ENCODE measurements at regions not wholly inside any gene's neighbourhood (a gene's known extent, or its start where the extent isn't known, plus 50 kb on each side); places are given as distances from the start of the nearest gene placed in this dataset.

DNA sequence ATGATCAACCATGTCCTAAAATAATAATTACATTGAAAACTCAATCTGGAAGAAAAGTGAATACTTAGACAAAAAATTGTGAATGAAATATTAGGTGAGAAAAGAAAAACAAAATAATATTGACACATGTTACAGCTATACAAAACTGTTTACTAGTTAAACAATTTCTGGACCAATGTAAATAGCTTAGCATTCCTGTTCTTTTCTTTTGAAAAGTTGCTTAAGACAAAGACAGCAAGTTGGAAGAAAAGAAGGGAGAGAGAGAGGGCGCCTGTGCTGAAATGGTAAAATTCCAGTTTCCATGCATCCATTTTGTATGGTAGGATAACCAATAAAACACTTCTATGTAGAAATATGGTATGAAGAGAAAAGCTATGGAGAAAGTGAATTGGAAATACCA, 94.1 kb upstream of the RFX8 start:
- WGBS, 2 donors: 89 to 94% methylated on average over 1 of the region's 1 CpG
- intact Hi-C loops (cut with DNase I; ENCODE audit: low total_unique reads): no loop called here
- no peak for DNase-seq (ENCODE audit: low spot score in 2 of 2)

GRCh38 chr2:101566632-101567228, 91.8 kb upstream of the RFX8 start:
- DNase-seq (ENCODE audit: low spot score in 2 of 2): no peak
- no peak overlapping the region for H3K4me3 ChIP-seq (ENCODE audit: low read depth, poor library complexity, severe bottlenecking)
- WGBS, 2 donors: 67 to 70% methylated on average over 6 of the region's 6 CpGs
- intact Hi-C loops (cut with DNase I; ENCODE audit: low total_unique reads): no loop called here
- peak in 1 of 3 donors; percentile 100 for TF ChIP-seq CTCF (IDR thresholded peaks at IDR 0.05)
- TF ChIP-seq POLR2A (IDR thresholded peaks at IDR 0.05): no peak

More for the DNA sequence above, 94.1 kb upstream of the RFX8 start:
- H3K4me3 ChIP-seq (ENCODE audit: low read depth, poor library complexity, severe bottlenecking): no peak overlapping the region
- TF ChIP-seq POLR2A (IDR thresholded peaks at IDR 0.05) (no peak), CTCF (IDR thresholded peaks at IDR 0.05) (no peak)

DNA sequence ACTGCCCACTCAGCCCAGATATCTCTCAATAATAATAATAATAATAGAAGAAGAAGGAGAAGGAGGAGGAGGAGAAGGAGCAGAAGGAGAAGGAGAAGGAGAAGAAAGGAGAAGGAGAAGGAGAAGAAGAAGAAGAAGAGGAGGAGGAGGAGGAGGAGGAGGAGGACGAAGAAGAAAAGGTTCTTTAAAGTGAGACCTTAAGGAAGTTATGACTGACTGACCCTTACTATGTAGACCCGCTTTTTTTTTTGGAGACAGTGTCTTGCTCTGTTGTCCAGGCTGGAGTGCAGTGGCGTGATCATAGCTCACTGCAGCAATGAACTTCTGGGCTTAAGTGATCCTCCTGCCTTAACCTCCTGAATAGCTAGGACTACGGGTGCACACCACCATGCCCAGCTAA, 88.9 kb upstream of the RFX8 start:
- DNase-seq (ENCODE audit: low spot score in 2 of 2): no peak
- no peak overlapping the region for H3K4me3 ChIP-seq (ENCODE audit: low read depth, poor library complexity, severe bottlenecking)
- no peak for TF ChIP-seq CTCF (IDR thresholded peaks at IDR 0.05)
- TF ChIP-seq POLR2A (IDR thresholded peaks at IDR 0.05): no peak
- intact Hi-C loops (cut with DNase I; ENCODE audit: low total_unique reads): no loop called here
- WGBS, 2 donors: 93 to 95% methylated on average over 4 of the region's 4 CpGs

DNA sequence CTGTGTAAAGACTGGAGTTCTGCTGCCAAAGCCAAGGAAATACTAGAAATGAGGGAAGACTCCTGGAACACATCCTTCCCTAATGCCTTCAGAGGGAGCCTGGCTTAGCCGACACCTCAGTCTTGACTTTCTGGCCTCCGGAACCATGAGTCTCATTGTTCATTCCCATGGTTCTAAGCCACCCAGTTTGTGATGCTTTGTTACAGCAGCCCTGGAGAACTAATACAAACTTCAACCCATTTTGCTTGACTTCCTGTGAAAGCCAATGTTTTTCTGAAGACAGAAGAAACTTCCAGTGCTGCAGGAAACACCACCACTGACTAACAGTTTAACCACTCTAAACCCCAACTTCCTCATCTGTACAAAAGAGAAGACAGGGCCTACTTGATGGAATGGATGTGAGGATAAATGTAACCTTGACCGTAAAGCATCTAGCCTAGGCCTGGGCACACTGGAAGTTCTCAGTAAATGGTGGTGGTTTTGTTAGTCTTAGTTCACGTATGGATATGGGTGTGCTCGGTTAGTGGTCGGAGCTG, 85.9 kb upstream of the RFX8 start:
- no peak for DNase-seq (ENCODE audit: low spot score in 2 of 2)
- intact Hi-C loops (cut with DNase I; ENCODE audit: low total_unique reads): no loop called here
- whole genome bisulfite sequencing, 2 donors: 94% methylated on average over 6 of the region's 6 CpGs
- no peak for TF ChIP-seq POLR2A (IDR thresholded peaks at IDR 0.05)
- TF ChIP-seq CTCF (IDR thresholded peaks at IDR 0.05): no peak
- no peak overlapping the region for H3K4me3 ChIP-seq (ENCODE audit: low read depth, poor library complexity, severe bottlenecking)

- DNase-seq (ENCODE audit: low spot score in 2 of 2): peak in 1 of 2 donors; percentile 21
- WGBS, 2 donors: 42 to 52% methylated on average over 7 of the region's 7 CpGs
- no peak overlapping the region for H3K4me3 ChIP-seq (ENCODE audit: low read depth, poor library complexity, severe bottlenecking)
- intact Hi-C loops (cut with DNase I; ENCODE audit: low total_unique reads): no loop called here
- TF ChIP-seq POLR2A (IDR thresholded peaks at IDR 0.05) (no peak), CTCF (IDR thresholded peaks at IDR 0.05) (no peak)
Measured at GRCh38 chr2:101559551-101559950, 84.6 kb upstream of the RFX8 start.
